Vagina (tissue), 2 donors: ENCODE measurements at regions not wholly inside any gene's neighbourhood (a gene's known extent, or its start where the extent isn't known, plus 50 kb on each side); places are given as distances from the start of the nearest gene placed in this dataset.

Source experiments
- DNase-seq, 2 donors: peaks; one replicate each; pipeline ENCODE4 v3.0.0-alpha.2; 2017; ENCODE audit errors: extremely low spot score in 2 of 2
- H3K27ac ChIP-seq: fragments of 200-600 bp; sonication (generic); one replicate; pipeline ENCODE4 v1.5.1; 2019
- H3K27me3 ChIP-seq: fragments of 200-600 bp; sonication (generic); one replicate; pipeline ENCODE4 v1.5.1; 2019
- H3K36me3 ChIP-seq, 2 donors: fragments of 200-600 bp; sonication (generic); one replicate each; pipeline ENCODE4 v1.5.1; 2017 to 2019
- H3K4me1 ChIP-seq: fragments of 200-600 bp; sonication (generic); one replicate; pipeline ENCODE4 v1.5.1; 2019
- H3K4me3 ChIP-seq, 2 donors: fragments of 200-600 bp; sonication (generic); 1 replicate in 1 of 2; 2 replicates in 1 of 2; pipeline ENCODE4 v1.5.1; 2016 to 2019
- H3K9me3 ChIP-seq: fragments of 200-600 bp; sonication (generic); one replicate; pipeline ENCODE4 v1.5.1; 2019
- CTCF ChIP-seq, 3 experiments: fragments of 450-650 bp in 2 of 3; fragments of 200-600 bp in 1 of 3; sonication (generic) in 1 of 3; IDR thresholded peaks; one replicate each; pipeline ENCODE4 v1.5.1; 2017 to 2019; ENCODE audit warnings: antibody characterized with exemption in 3 of 3, mild to moderate bottlenecking in 2 of 3, moderate library complexity in 2 of 3
- POLR2A ChIP-seq, 2 donors: fragments of 450-650 bp; IDR thresholded peaks; one replicate each; pipeline ENCODE4 v1.6.1; 2017; ENCODE audit warnings: antibody characterized with exemption in 2 of 2, mild to moderate bottlenecking in 2 of 2, moderate library complexity in 2 of 2
- POLR2AphosphoS5 ChIP-seq, 2 donors: sonication (generic); formaldehyde crosslinking; IDR thresholded peaks; one replicate each; pipeline ENCODE4 v1.9.0; 2017; ENCODE audit warnings: antibody characterized with exemption in 2 of 2, mild to moderate bottlenecking in 2 of 2, low read depth in 1 of 2; ENCODE audit not compliant: insufficient read depth in 1 of 2
- intact Hi-C: fragments of 100-400 bp; cut with DNase I; formaldehyde crosslinking; loops from one replicate; pipeline ENCODE4 v1.15.1; 2023

GRCh38 chrX:4197971-4198370 lies 484.5 kb upstream of the PRKX start:
- intact Hi-C loops: no loop called here
- TF ChIP-seq POLR2AphosphoS5 (IDR thresholded peaks at IDR 0.05; ENCODE audit: insufficient read depth in 1 of 2, low read depth in 1 of 2) (no peak), POLR2A (IDR thresholded peaks at IDR 0.05) (no peak), CTCF (IDR thresholded peaks at IDR 0.05) (no peak)
- Histone ChIP-seq H3K4me3 (no peak overlapping the region), H3K27me3 (no peaks in the 10 kb centered on the region), H3K4me1 (no peaks in the 10 kb centered on the region), H3K27ac (no peak overlapping the region), H3K36me3 (no peaks in the 10 kb centered on the region), H3K9me3 (no peaks in the 10 kb centered on the region)
- no peak for DNase-seq

GRCh38 chrX:4193500-4194155 lies 480.2 kb upstream of the PRKX start:
- H3K4me3 ChIP-seq: no peak overlapping the region
- no peak overlapping the region for H3K27ac ChIP-seq
- H3K9me3 ChIP-seq: no peaks in the 10 kb centered on the region
- H3K36me3 ChIP-seq: no peaks in the 10 kb centered on the region
- H3K27me3 ChIP-seq: no peaks in the 10 kb centered on the region
- intact Hi-C loops: no loop called here
- TF ChIP-seq CTCF (IDR thresholded peaks at IDR 0.05) (no peak), POLR2AphosphoS5 (IDR thresholded peaks at IDR 0.05; ENCODE audit: insufficient read depth in 1 of 2, low read depth in 1 of 2) (no peak), POLR2A (IDR thresholded peaks at IDR 0.05) (no peak)
- no peaks in the 10 kb centered on the region for H3K4me1 ChIP-seq
- no peak for DNase-seq

- TF ChIP-seq CTCF (IDR thresholded peaks at IDR 0.05) (no peak), POLR2AphosphoS5 (IDR thresholded peaks at IDR 0.05; ENCODE audit: insufficient read depth in 1 of 2, low read depth in 1 of 2) (no peak), POLR2A (IDR thresholded peaks at IDR 0.05) (no peak)
- intact Hi-C loops: no loop called here
These were observed 472.9 kb upstream of the PRKX start for GRCh38 chrX:4186331-4186730.

GRCh38 chrX:4185086-4185485 lies 471.6 kb upstream of the PRKX start:
- Histone ChIP-seq H3K9me3 (no peaks in the 10 kb centered on the region), H3K27ac (no peak overlapping the region), H3K36me3 (no peaks in the 10 kb centered on the region), H3K4me3 (no peak overlapping the region), H3K27me3 (no peaks in the 10 kb centered on the region), H3K4me1 (no peaks in the 10 kb centered on the region)
- TF ChIP-seq POLR2AphosphoS5 (IDR thresholded peaks at IDR 0.05; ENCODE audit: insufficient read depth in 1 of 2, low read depth in 1 of 2) (no peak), POLR2A (IDR thresholded peaks at IDR 0.05) (no peak), CTCF (IDR thresholded peaks at IDR 0.05) (no peak)
- intact Hi-C loops: no loop called here
- no peak for DNase-seq

More at GRCh38 chrX:4186331-4186730, 472.9 kb upstream of the PRKX start:
- H3K27ac ChIP-seq: no peak overlapping the region
- DNase-seq: no peak
- H3K9me3 ChIP-seq: no peaks in the 10 kb centered on the region
- H3K27me3 ChIP-seq: no peaks in the 10 kb centered on the region
- no peaks in the 10 kb centered on the region for H3K36me3 ChIP-seq
- no peaks in the 10 kb centered on the region for H3K4me1 ChIP-seq
- no peak overlapping the region for H3K4me3 ChIP-seq

- Histone ChIP-seq H3K27me3 (no peaks in the 10 kb centered on the region), H3K27ac (no peak overlapping the region), H3K36me3 (no peaks in the 10 kb centered on the region), H3K4me3 (no peak overlapping the region), H3K4me1 (no peaks in the 10 kb centered on the region), H3K9me3 (no peaks in the 10 kb centered on the region)
- DNase-seq: no peak
- intact Hi-C loops: no loop called here
- no peak for TF ChIP-seq POLR2AphosphoS5 (IDR thresholded peaks at IDR 0.05; ENCODE audit: insufficient read depth in 1 of 2, low read depth in 1 of 2)
- no peak for TF ChIP-seq POLR2A (IDR thresholded peaks at IDR 0.05)
- no peak for TF ChIP-seq CTCF (IDR thresholded peaks at IDR 0.05)
These were observed 469.0 kb upstream of the PRKX start for GRCh38 chrX:4182408-4182806.
